ENCODE measurements at regions not wholly inside any gene's neighbourhood (a gene's known extent, or its start where the extent isn't known, plus 50 kb on each side); places are given as distances from the start of the nearest gene placed in this dataset.
"Not testable (repeated sequence)": the region's sequence is repeated elsewhere in the genome, so short reads cannot be mapped to it uniquely, and the experiment has no call there.

GRCh38 chr1:168468822-168469221 is 75.0 kb downstream of the XCL2 start:
- Histone ChIP-seq H3K4me1 (peaks cover 0 to 4% of the 10 kb centered on the region in 2 donors), H3K4me3 (no peak overlapping the region), H3K36me3 (no peaks in the 10 kb centered on the region), H3K9me3 (peaks cover 0 to under 1% of the 10 kb centered on the region in 2 donors), H3K27me3 (no peaks in the 10 kb centered on the region), H3K27ac (peak overlapping the region in 1 of 2 donors; percentile 29)
- no peak for TF ChIP-seq POLR2AphosphoS5 (IDR thresholded peaks at IDR 0.05)
- no peak for TF ChIP-seq POLR2A (IDR thresholded peaks at IDR 0.05)
- TF ChIP-seq, protein P1, sequence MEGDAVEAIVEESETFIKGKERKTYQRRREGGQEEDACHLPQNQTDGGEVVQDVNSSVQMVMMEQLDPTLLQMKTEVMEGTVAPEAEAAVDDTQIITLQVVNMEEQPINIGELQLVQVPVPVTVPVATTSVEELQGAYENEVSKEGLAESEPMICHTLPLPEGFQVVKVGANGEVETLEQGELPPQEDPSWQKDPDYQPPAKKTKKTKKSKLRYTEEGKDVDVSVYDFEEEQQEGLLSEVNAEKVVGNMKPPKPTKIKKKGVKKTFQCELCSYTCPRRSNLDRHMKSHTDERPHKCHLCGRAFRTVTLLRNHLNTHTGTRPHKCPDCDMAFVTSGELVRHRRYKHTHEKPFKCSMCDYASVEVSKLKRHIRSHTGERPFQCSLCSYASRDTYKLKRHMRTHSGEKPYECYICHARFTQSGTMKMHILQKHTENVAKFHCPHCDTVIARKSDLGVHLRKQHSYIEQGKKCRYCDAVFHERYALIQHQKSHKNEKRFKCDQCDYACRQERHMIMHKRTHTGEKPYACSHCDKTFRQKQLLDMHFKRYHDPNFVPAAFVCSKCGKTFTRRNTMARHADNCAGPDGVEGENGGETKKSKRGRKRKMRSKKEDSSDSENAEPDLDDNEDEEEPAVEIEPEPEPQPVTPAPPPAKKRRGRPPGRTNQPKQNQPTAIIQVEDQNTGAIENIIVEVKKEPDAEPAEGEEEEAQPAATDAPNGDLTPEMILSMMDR (IDR thresholded peaks at IDR 0.05), result no peak
- intact Hi-C loops (cut with DNase I; ENCODE audit: low total_unique reads), result no loop called here
- DNase-seq (ENCODE audit: low spot score in 2 of 2), result no peak

DNA sequence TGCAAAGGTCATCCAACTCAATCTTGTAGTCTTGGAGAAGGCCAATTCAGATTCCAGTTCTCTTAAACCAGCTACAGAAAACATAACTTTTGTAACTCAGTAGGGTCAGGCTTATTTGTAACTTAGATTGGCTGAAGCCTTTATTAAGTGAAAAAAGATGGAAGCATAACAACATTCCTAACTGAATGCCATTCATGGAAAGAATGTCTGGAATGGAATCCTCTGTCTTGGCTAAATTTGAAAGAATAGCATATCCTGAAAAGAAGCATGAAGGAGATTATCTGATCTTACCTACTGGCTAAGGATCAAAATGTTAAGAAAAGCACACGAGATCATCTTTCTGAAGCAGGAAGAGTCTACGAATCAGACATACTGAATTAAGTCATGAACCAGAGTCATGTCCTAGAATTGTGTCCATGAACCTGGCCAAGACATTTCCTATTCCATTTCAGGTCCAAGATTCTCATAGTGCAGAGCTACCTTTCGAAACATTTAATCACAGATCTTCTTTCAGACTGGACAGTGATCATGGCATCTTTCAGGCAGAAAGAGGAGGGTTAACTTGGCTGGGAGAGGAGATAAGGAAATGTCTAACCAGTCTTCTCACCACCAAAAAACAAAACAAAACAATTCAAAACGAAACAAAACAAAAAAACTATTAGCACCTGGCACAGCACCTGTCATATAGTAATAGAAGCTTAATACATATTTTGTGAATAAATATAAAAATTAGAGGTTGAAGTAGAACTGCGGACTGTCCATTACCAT is 75.6 kb downstream of the XCL2 start:
- no peak for DNase-seq (ENCODE audit: low spot score in 2 of 2)
- intact Hi-C loops (cut with DNase I; ENCODE audit: low total_unique reads), result no loop called here
- peak overlapping the region in 1 of 2 donors; percentile 21 for H3K27ac ChIP-seq
- no peak for TF ChIP-seq POLR2A (IDR thresholded peaks at IDR 0.05)
- TF ChIP-seq, protein P1 (IDR thresholded peaks at IDR 0.05), result no peak
- TF ChIP-seq POLR2AphosphoS5 (IDR thresholded peaks at IDR 0.05), result no peak
- no peak overlapping the region for H3K4me3 ChIP-seq
- H3K27me3 ChIP-seq, result no peaks in the 10 kb centered on the region
- H3K9me3 ChIP-seq, result no peaks in the 10 kb centered on the region
- H3K4me1 ChIP-seq, result peaks cover 0 to 4% of the 10 kb centered on the region in 2 donors
- no peaks in the 10 kb centered on the region for H3K36me3 ChIP-seq

DNA sequence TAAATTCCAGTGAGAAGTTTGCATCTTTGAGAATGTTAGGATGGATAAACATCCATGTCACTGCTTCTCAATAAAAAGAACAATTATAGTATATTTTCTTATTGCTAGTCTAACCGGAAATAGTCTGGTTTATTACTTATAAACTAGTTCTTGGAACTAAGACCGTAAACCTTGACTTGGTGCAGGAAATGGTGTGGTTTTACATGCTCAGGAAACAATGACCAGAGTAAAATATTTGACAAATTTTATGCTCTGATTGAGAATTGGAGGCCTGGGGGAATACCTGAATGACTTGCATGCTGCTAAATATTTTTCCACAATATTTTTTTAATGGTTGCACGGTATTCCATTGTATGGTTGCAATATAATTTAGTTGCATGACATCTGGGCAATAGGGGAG is 76.3 kb downstream of the XCL2 start:
- H3K4me1 ChIP-seq, result peaks cover 0 to 4% of the 10 kb centered on the region in 2 donors
- intact Hi-C loops (cut with DNase I; ENCODE audit: low total_unique reads), result no loop called here
- no peaks in the 10 kb centered on the region for H3K27me3 ChIP-seq
- H3K36me3 ChIP-seq, result no peaks in the 10 kb centered on the region
- no peaks in the 10 kb centered on the region for H3K9me3 ChIP-seq
- DNase-seq (ENCODE audit: low spot score in 2 of 2), result no peak
- no peak for TF ChIP-seq POLR2AphosphoS5 (IDR thresholded peaks at IDR 0.05)
- TF ChIP-seq, protein P1 (IDR thresholded peaks at IDR 0.05), result no peak
- TF ChIP-seq POLR2A (IDR thresholded peaks at IDR 0.05), result no peak
- no peak overlapping the region for H3K4me3 ChIP-seq
- H3K27ac ChIP-seq, result peak overlapping the region in 1 of 2 donors; percentile 21

GRCh38 chr1:168466714-168467131 is 77.1 kb downstream of the XCL2 start:
- H3K36me3 ChIP-seq, result no peaks in the 10 kb centered on the region
- no peak for DNase-seq (ENCODE audit: low spot score in 2 of 2)
- no peaks in the 10 kb centered on the region for H3K9me3 ChIP-seq
- H3K27me3 ChIP-seq, result no peaks in the 10 kb centered on the region
- peaks cover 0 to 4% of the 10 kb centered on the region in 2 donors for H3K4me1 ChIP-seq
- TF ChIP-seq POLR2A (IDR thresholded peaks at IDR 0.05) (no peak), POLR2AphosphoS5 (IDR thresholded peaks at IDR 0.05) (no peak)
- TF ChIP-seq, protein P1 (IDR thresholded peaks at IDR 0.05), result no peak
- intact Hi-C loops (cut with DNase I; ENCODE audit: low total_unique reads), result no loop called here
- H3K4me3 ChIP-seq, result no peak overlapping the region
- H3K27ac ChIP-seq, result peak overlapping the region in 1 of 2 donors; percentile 48

- no peak for TF ChIP-seq POLR2AphosphoS5 (IDR thresholded peaks at IDR 0.05)
- TF ChIP-seq, protein P1 (IDR thresholded peaks at IDR 0.05), result no peak
- TF ChIP-seq POLR2A (IDR thresholded peaks at IDR 0.05), result no peak
- Histone ChIP-seq H3K4me3 (no peak overlapping the region), H3K9me3 (no peaks in the 10 kb centered on the region), H3K36me3 (no peaks in the 10 kb centered on the region), H3K27ac (peak overlapping the region in 1 of 2 donors; percentile 48), H3K4me1 (peaks cover 0 to 4% of the 10 kb centered on the region in 2 donors), H3K27me3 (no peaks in the 10 kb centered on the region)
- DNase-seq (ENCODE audit: low spot score in 2 of 2), result no peak
- intact Hi-C loops (cut with DNase I; ENCODE audit: low total_unique reads), result no loop called here
Measured at GRCh38 chr1:168466092-168466713, 77.6 kb downstream of the XCL2 start.

- H3K27me3 ChIP-seq; H3K4me1 ChIP-seq; H3K36me3 ChIP-seq; H3K4me3 ChIP-seq; H3K9me3 ChIP-seq; DNase-seq (ENCODE audit: low spot score in 2 of 2); intact Hi-C loops (cut with DNase I; ENCODE audit: low total_unique reads); H3K27ac ChIP-seq: not testable (repeated sequence)
Measured at GRCh38 chr1:168461108-168461507, 82.7 kb downstream of the XCL2 start.

- H3K4me1 ChIP-seq; H3K9me3 ChIP-seq; H3K4me3 ChIP-seq; H3K36me3 ChIP-seq; DNase-seq (ENCODE audit: low spot score in 2 of 2); intact Hi-C loops (cut with DNase I; ENCODE audit: low total_unique reads); H3K27me3 ChIP-seq; H3K27ac ChIP-seq: not testable (repeated sequence)
Measured at GRCh38 chr1:168457296-168457695, 86.5 kb downstream of the XCL2 start.
